ENCODE measurements at regions not wholly inside any gene's neighbourhood (a gene's known extent, or its start where the extent isn't known, plus 50 kb on each side); places are given as distances from the start of the nearest gene placed in this dataset.

GRCh38 chr2:62303788-62304187 lies 107.9 kb downstream of the B3GNT2 start:
- Histone ChIP-seq H3K4me1 (ENCODE audit: insufficient read depth, low read length) (peaks cover 20% of the 10 kb centered on the region), H3K4me2 (ENCODE audit: low read length) (no peak overlapping the region), H3K9me3 (ENCODE audit: insufficient read depth, low read depth, low read length) (no peaks in the 10 kb centered on the region), H3K4me3 (ENCODE audit: insufficient read depth, low read depth, low read length) (no peak overlapping the region), H4K20me1 (ENCODE audit: insufficient read depth, low read length) (no peaks in the 10 kb centered on the region), H3K36me3 (ENCODE audit: insufficient read depth, low read length) (no peaks in the 10 kb centered on the region), H3K27ac (ENCODE audit: low read depth, low read length) (no peak overlapping the region), H3K79me2 (ENCODE audit: insufficient read depth, low read length) (no peaks in the 10 kb centered on the region), H2AFZ (ENCODE audit: low read depth, low read length) (peak overlapping the region; percentile 51), H3K9ac (ENCODE audit: low read length) (no peak overlapping the region), H3K27me3 (ENCODE audit: insufficient read depth, low read length) (no peaks in the 10 kb centered on the region)
- DNase-seq (ENCODE audit: low read depth): no peak
- no peak for FAIRE-seq
- peaks cover 21% of the 10 kb centered on the region for H3K4me1 Mint-ChIP-seq (ENCODE audit: low read depth, unreplicated experiment)
- H3K4me3 Mint-ChIP-seq (ENCODE audit: unreplicated experiment): no peak overlapping the region
- TF ChIP-seq EZH2 (IDR thresholded peaks at IDR 0.05; ENCODE audit: insufficient read depth, low read length): no peak
- no peaks in the 10 kb centered on the region for H3K36me3 Mint-ChIP-seq (ENCODE audit: low read depth, unreplicated experiment)
- H3K27me3 Mint-ChIP-seq (ENCODE audit: low read depth, unreplicated experiment): peaks cover 2% of the 10 kb centered on the region
- no peaks in the 10 kb centered on the region for H3K9me3 Mint-ChIP-seq (ENCODE audit: unreplicated experiment)
- H3K27ac Mint-ChIP-seq (ENCODE audit: unreplicated experiment): no peak overlapping the region

- Histone ChIP-seq H3K79me2 (ENCODE audit: insufficient read depth, low read length) (no peaks in the 10 kb centered on the region), H3K4me3 (ENCODE audit: insufficient read depth, low read depth, low read length) (no peak overlapping the region), H3K27ac (ENCODE audit: low read depth, low read length) (no peak overlapping the region), H3K27me3 (ENCODE audit: insufficient read depth, low read length) (no peaks in the 10 kb centered on the region), H3K4me2 (ENCODE audit: low read length) (no peak overlapping the region), H3K4me1 (ENCODE audit: insufficient read depth, low read length) (peaks cover 20% of the 10 kb centered on the region), H2AFZ (ENCODE audit: low read depth, low read length) (no peak overlapping the region), H4K20me1 (ENCODE audit: insufficient read depth, low read length) (no peaks in the 10 kb centered on the region), H3K9me3 (ENCODE audit: insufficient read depth, low read depth, low read length) (no peaks in the 10 kb centered on the region), H3K36me3 (ENCODE audit: insufficient read depth, low read length) (no peaks in the 10 kb centered on the region), H3K9ac (ENCODE audit: low read length) (no peak overlapping the region)
- TF ChIP-seq EZH2 (IDR thresholded peaks at IDR 0.05; ENCODE audit: insufficient read depth, low read length) (no peak), CTCF (IDR thresholded peaks at IDR 0.05; ENCODE audit: insufficient read depth, low read depth, low read length) (no peak)
- no peaks in the 10 kb centered on the region for H3K9me3 Mint-ChIP-seq (ENCODE audit: unreplicated experiment)
- no peak for DNase-seq (ENCODE audit: low read depth)
- no peak overlapping the region for H3K27ac Mint-ChIP-seq (ENCODE audit: unreplicated experiment)
- peaks cover 2% of the 10 kb centered on the region for H3K27me3 Mint-ChIP-seq (ENCODE audit: low read depth, unreplicated experiment)
- FAIRE-seq: no peak
- peaks cover 21% of the 10 kb centered on the region for H3K4me1 Mint-ChIP-seq (ENCODE audit: low read depth, unreplicated experiment)
- H3K4me3 Mint-ChIP-seq (ENCODE audit: unreplicated experiment): no peak overlapping the region
- no peaks in the 10 kb centered on the region for H3K36me3 Mint-ChIP-seq (ENCODE audit: low read depth, unreplicated experiment)
Observed at GRCh38 chr2:62302631-62303435, 106.9 kb downstream of the B3GNT2 start.

GRCh38 chr2:62300925-62301324 lies 105.0 kb downstream of the B3GNT2 start:
- Mint-ChIP-seq H3K4me3 (ENCODE audit: unreplicated experiment) (no peak overlapping the region), H3K27me3 (ENCODE audit: low read depth, unreplicated experiment) (peaks cover 4% of the 10 kb centered on the region), H3K4me1 (ENCODE audit: low read depth, unreplicated experiment) (peaks cover 13% of the 10 kb centered on the region), H3K27ac (ENCODE audit: unreplicated experiment) (no peak overlapping the region), H3K36me3 (ENCODE audit: low read depth, unreplicated experiment) (no peaks in the 10 kb centered on the region), H3K9me3 (ENCODE audit: unreplicated experiment) (no peaks in the 10 kb centered on the region)
- no peaks in the 10 kb centered on the region for H3K79me2 ChIP-seq (ENCODE audit: insufficient read depth, low read length)
- no peaks in the 10 kb centered on the region for H4K20me1 ChIP-seq (ENCODE audit: insufficient read depth, low read length)
- H3K27ac ChIP-seq (ENCODE audit: low read depth, low read length): no peak overlapping the region
- H3K9me3 ChIP-seq (ENCODE audit: insufficient read depth, low read depth, low read length): no peaks in the 10 kb centered on the region
- H3K9ac ChIP-seq (ENCODE audit: low read length): no peak overlapping the region
- no peak overlapping the region for H3K4me2 ChIP-seq (ENCODE audit: low read length)
- no peak for FAIRE-seq
- peaks cover 13% of the 10 kb centered on the region for H3K4me1 ChIP-seq (ENCODE audit: insufficient read depth, low read length)
- no peak for DNase-seq (ENCODE audit: low read depth)
- H2AFZ ChIP-seq (ENCODE audit: low read depth, low read length): no peak overlapping the region
- TF ChIP-seq EZH2 (IDR thresholded peaks at IDR 0.05; ENCODE audit: insufficient read depth, low read length) (no peak), CTCF (IDR thresholded peaks at IDR 0.05; ENCODE audit: insufficient read depth, low read depth, low read length) (no peak)
- no peaks in the 10 kb centered on the region for H3K27me3 ChIP-seq (ENCODE audit: insufficient read depth, low read length)
- H3K36me3 ChIP-seq (ENCODE audit: insufficient read depth, low read length): no peaks in the 10 kb centered on the region
- no peak overlapping the region for H3K4me3 ChIP-seq (ENCODE audit: insufficient read depth, low read depth, low read length)
